Endothelial cell (in vitro differentiated cells): ENCODE measurements at regions not wholly inside any gene's neighbourhood (a gene's known extent, or its start where the extent isn't known, plus 50 kb on each side); places are given as distances from the start of the nearest gene placed in this dataset.

Experiments used
- DNase-seq: peaks from one replicate; pipeline ENCODE4 v3.0.0; 2021; ENCODE audit warnings: low spot score
- H3K27ac Mint-ChIP-seq: one replicate; pipeline ENCODE4 v1.8.0; 2021; ENCODE audit warnings: mixed read lengths, inconsistent platforms; ENCODE audit not compliant: unreplicated experiment
- H3K27me3 Mint-ChIP-seq: one replicate; pipeline ENCODE4 v1.8.0; 2021; ENCODE audit warnings: mild to moderate bottlenecking, moderate library complexity, mixed read lengths, inconsistent platforms; ENCODE audit not compliant: unreplicated experiment
- H3K36me3 Mint-ChIP-seq: one replicate; pipeline ENCODE4 v1.8.0; 2021; ENCODE audit warnings: mild to moderate bottlenecking, low read depth, mixed read lengths, inconsistent platforms; ENCODE audit not compliant: unreplicated experiment
- H3K4me1 Mint-ChIP-seq: one replicate; pipeline ENCODE4 v1.8.0; 2021; ENCODE audit warnings: mild to moderate bottlenecking, mixed read lengths, inconsistent platforms; ENCODE audit not compliant: unreplicated experiment
- H3K4me3 Mint-ChIP-seq: one replicate; pipeline ENCODE4 v1.8.0; 2021; ENCODE audit warnings: mild to moderate bottlenecking, mixed read lengths, inconsistent platforms; ENCODE audit not compliant: unreplicated experiment
- H3K9me3 Mint-ChIP-seq: one replicate; pipeline ENCODE4 v1.8.0; 2021; ENCODE audit warnings: mixed read lengths, inconsistent platforms; ENCODE audit not compliant: unreplicated experiment
- CTCF ChIP-seq: fragments of 200-600 bp; sonication (generic); IDR thresholded peaks from one replicate; pipeline ENCODE4 v1.5.0; 2021; ENCODE audit warnings: antibody characterized with exemption; ENCODE audit not compliant: unreplicated experiment

- TF ChIP-seq CTCF: no peak
- Mint-ChIP-seq H3K27me3 (no peaks in the 10 kb centered on the region), H3K36me3 (no peaks in the 10 kb centered on the region), H3K4me3 (no peak overlapping the region), H3K9me3 (no peaks in the 10 kb centered on the region), H3K27ac (no peak overlapping the region), H3K4me1 (no peaks in the 10 kb centered on the region)
- no peak for DNase-seq
These were observed 835.5 kb upstream of the GCFC2 start for GRCh38 chr2:76546207-76546606.

GRCh38 chr2:76544901-76545300, 834.2 kb upstream of the GCFC2 start:
- H3K4me1 Mint-ChIP-seq: no peaks in the 10 kb centered on the region
- H3K36me3 Mint-ChIP-seq: no peaks in the 10 kb centered on the region
- no peaks in the 10 kb centered on the region for H3K27me3 Mint-ChIP-seq
- no peak for DNase-seq
- H3K27ac Mint-ChIP-seq: no peak overlapping the region
- TF ChIP-seq CTCF: no peak
- H3K9me3 Mint-ChIP-seq: no peaks in the 10 kb centered on the region
- no peak overlapping the region for H3K4me3 Mint-ChIP-seq

GRCh38 chr2:76517574-76517909, 806.8 kb upstream of the GCFC2 start:
- no peak overlapping the region for H3K4me3 Mint-ChIP-seq
- H3K27ac Mint-ChIP-seq: no peak overlapping the region
- TF ChIP-seq CTCF: no peak
- no peak for DNase-seq
- no peaks in the 10 kb centered on the region for H3K9me3 Mint-ChIP-seq
- H3K27me3 Mint-ChIP-seq: no peaks in the 10 kb centered on the region
- no peaks in the 10 kb centered on the region for H3K4me1 Mint-ChIP-seq
- no peaks in the 10 kb centered on the region for H3K36me3 Mint-ChIP-seq

GRCh38 chr2:76516861-76517573, 806.3 kb upstream of the GCFC2 start:
- Mint-ChIP-seq H3K36me3 (no peaks in the 10 kb centered on the region), H3K4me1 (no peaks in the 10 kb centered on the region), H3K27me3 (no peaks in the 10 kb centered on the region)

More at GRCh38 chr2:76516861-76517573, 806.3 kb upstream of the GCFC2 start:
- Mint-ChIP-seq H3K9me3 (no peaks in the 10 kb centered on the region), H3K4me3 (no peak overlapping the region), H3K27ac (no peak overlapping the region)
- no peak for TF ChIP-seq CTCF
- no peak for DNase-seq
